CD4-positive, alpha-beta T cell (primary cell): ENCODE measurements at regions not wholly inside any gene's neighbourhood (a gene's known extent, or its start where the extent isn't known, plus 50 kb on each side); places are given as distances from the start of the nearest gene placed in this dataset.

Experiments
- ATAC-seq: fragments of 200-7000 bp; cut with Tn5 transposase; one replicate; pipeline ENCODE4 v1.10.0; 2022; ENCODE audit warnings: mild to moderate bottlenecking; ENCODE audit not compliant: poor library complexity
- CTCF ChIA-PET: fragments of 350-600 bp; sonication (Branson Sonifier 250); formaldehyde crosslinking; loops from one replicate; lab custom pipeline; 2021; ENCODE audit warnings: antibody characterized with exemption, inconsistent platforms; lab: Charles Lee
- POLR2A ChIA-PET: fragments of 350-600 bp; sonication (Branson Sonifier 250); formaldehyde crosslinking; loops from one replicate; lab custom pipeline; 2021; ENCODE audit warnings: antibody characterized with exemption, inconsistent platforms; lab: Charles Lee
- DNase-seq, 14 experiments: peaks; one replicate each; pipeline ENCODE4 v3.0.0-alpha.2; 2013 to 2020; ENCODE audit warnings: mixed read lengths in 2 of 14
- H3K27ac ChIP-seq, 2 donors: one replicate each; pipeline versions ENCODE4 v1.5.1 to v1.7.0; 2013; ENCODE audit warnings: low read length in 2 of 2, low read depth in 1 of 2, mild to moderate bottlenecking in 1 of 2
- H3K27me3 ChIP-seq, 2 experiments: 1 replicate in 1 of 2; 2 replicates in 1 of 2; pipeline versions ENCODE4 v1.6.1 to v1.7.0; 2013; ENCODE audit warnings: low read length in 2 of 2, control low read depth in 1 of 2, mild to moderate bottlenecking in 1 of 2, moderate library complexity in 1 of 2; ENCODE audit not compliant: insufficient read depth in 2 of 2, control insufficient read depth in 1 of 2
- H3K36me3 ChIP-seq: one replicate; pipeline ENCODE4 v1.6.1; 2013; ENCODE audit warnings: low read length, control low read depth; ENCODE audit not compliant: insufficient read depth
- H3K4me1 ChIP-seq: one replicate; pipeline ENCODE4 v1.6.1; 2013; ENCODE audit warnings: low read length, control low read depth; ENCODE audit not compliant: insufficient read depth
- H3K4me3 ChIP-seq: one replicate; pipeline ENCODE4 v1.5.1; 2013; ENCODE audit warnings: mild to moderate bottlenecking, low read length, moderate library complexity
- H3K9me3 ChIP-seq, 2 experiments: 1 replicate in 1 of 2; 2 replicates in 1 of 2; pipeline versions ENCODE4 v1.6.1 to v1.7.0; 2013; ENCODE audit warnings: low read length in 2 of 2, mild to moderate bottlenecking in 2 of 2, control low read depth in 1 of 2, moderate library complexity in 1 of 2; ENCODE audit not compliant: control insufficient read depth in 1 of 2, insufficient read depth in 1 of 2
- H3K27ac Mint-ChIP-seq: one replicate; pipeline ENCODE4 v1.8.0; 2020; ENCODE audit warnings: mixed read lengths
- H3K27me3 Mint-ChIP-seq: one replicate; pipeline ENCODE4 v1.8.0; 2021; ENCODE audit warnings: mixed read lengths
- H3K36me3 Mint-ChIP-seq: one replicate; pipeline ENCODE4 v1.8.0; 2021; ENCODE audit warnings: low read depth, mixed read lengths
- H3K4me1 Mint-ChIP-seq: one replicate; pipeline ENCODE4 v1.8.0; 2021; ENCODE audit warnings: low read depth, mixed read lengths
- H3K4me3 Mint-ChIP-seq: one replicate; pipeline ENCODE4 v1.8.0; 2020; ENCODE audit warnings: mild to moderate bottlenecking, mixed read lengths
- H3K9me3 Mint-ChIP-seq: one replicate; pipeline ENCODE4 v1.8.0; 2020; ENCODE audit warnings: mixed read lengths
- CTCF ChIP-seq: fragments of 200-600 bp; IDR thresholded peaks from one replicate; pipeline ENCODE4 v1.8.0; 2022; ENCODE audit warnings: antibody characterized with exemption, mild to moderate bottlenecking
- intact Hi-C, 2 experiments: fragments of 100-400 bp; cut with DNase I in 1 of 2; cut with micrococcal nuclease in 1 of 2; formaldehyde crosslinking; loops; one replicate each; pipeline versions ENCODE4 v1.15.1 to v1.9.0; 2023 to 2025; cut with DNase I, micrococcal nuclease

- Mint-ChIP-seq H3K4me3 (no peak overlapping the region), H3K9me3 (no peaks in the 10 kb centered on the region), H3K4me1 (no peaks in the 10 kb centered on the region), H3K27ac (no peak overlapping the region), H3K36me3 (no peaks in the 10 kb centered on the region), H3K27me3 (no peaks in the 10 kb centered on the region)
- DNase-seq, result no peak
- no peaks in the 10 kb centered on the region for H3K27me3 ChIP-seq
- peaks cover 0 to 15% of the 10 kb centered on the region in 2 experiments for H3K9me3 ChIP-seq
- peak overlapping the region in 1 of 2 donors; percentile 7 for H3K27ac ChIP-seq
- TF ChIP-seq CTCF, result no peak
- no peak overlapping the region for H3K4me3 ChIP-seq
- no peaks in the 10 kb centered on the region for H3K4me1 ChIP-seq
- ChIA-PET CTCF (no interaction called here), POLR2A (no interaction called here)
- intact Hi-C loops, result no loop called here
- H3K36me3 ChIP-seq, result no peaks in the 10 kb centered on the region
- ATAC-seq, result no peak
Observed at GRCh38 chr19:28386066-28386465, 826.9 kb downstream of the UQCRFS1 start.

GRCh38 chr19:28377077-28377476, 835.9 kb downstream of the UQCRFS1 start:
- H3K36me3 ChIP-seq, result no peaks in the 10 kb centered on the region
- Mint-ChIP-seq H3K36me3 (no peaks in the 10 kb centered on the region), H3K4me3 (no peak overlapping the region), H3K4me1 (no peaks in the 10 kb centered on the region), H3K27ac (no peak overlapping the region), H3K27me3 (no peaks in the 10 kb centered on the region), H3K9me3 (peaks cover 2% of the 10 kb centered on the region)
- H3K4me1 ChIP-seq, result no peaks in the 10 kb centered on the region
- H3K27me3 ChIP-seq, result no peaks in the 10 kb centered on the region
- no peak for TF ChIP-seq CTCF
- ATAC-seq (no peak), DNase-seq (no peak)
- no peak overlapping the region for H3K27ac ChIP-seq
- H3K9me3 ChIP-seq, result peaks cover 0 to 16% of the 10 kb centered on the region in 2 experiments
- CTCF ChIA-PET, result no interaction called here
- intact Hi-C loops, result no loop called here
- POLR2A ChIA-PET, result no interaction called here
- H3K4me3 ChIP-seq, result no peak overlapping the region

GRCh38 chr19:28374971-28375370, 838.0 kb downstream of the UQCRFS1 start:
- H3K9me3 ChIP-seq, result peaks cover 0 to 13% of the 10 kb centered on the region in 2 experiments
- no peak for TF ChIP-seq CTCF
- peaks cover 7% of the 10 kb centered on the region for H3K9me3 Mint-ChIP-seq
- no peaks in the 10 kb centered on the region for H3K36me3 ChIP-seq
- no peak overlapping the region for H3K27ac Mint-ChIP-seq
- H3K27ac ChIP-seq, result no peak overlapping the region
- POLR2A ChIA-PET, result no interaction called here
- ATAC-seq (no peak), DNase-seq (no peak)
- no peaks in the 10 kb centered on the region for H3K36me3 Mint-ChIP-seq
- H3K4me1 ChIP-seq, result no peaks in the 10 kb centered on the region
- no peaks in the 10 kb centered on the region for H3K27me3 ChIP-seq
- intact Hi-C loops, result no loop called here
- no peaks in the 10 kb centered on the region for H3K27me3 Mint-ChIP-seq
- CTCF ChIA-PET, result no interaction called here
- H3K4me3 ChIP-seq, result no peak overlapping the region
- no peak overlapping the region for H3K4me3 Mint-ChIP-seq
- no peaks in the 10 kb centered on the region for H3K4me1 Mint-ChIP-seq
